Inferior parietal cortex (tissue), 1 donor: ENCODE measurements at regions not wholly inside any gene's neighbourhood (a gene's known extent, or its start where the extent isn't known, plus 50 kb on each side); places are given as distances from the start of the nearest gene placed in this dataset.

Experiments
- DNase-seq: peaks from one replicate; pipeline ENCODE4 v3.0.0-alpha.2; 2016; ENCODE audit errors: extremely low spot score

- DNase-seq: no peak
Measured at GRCh38 chr3:79881431-79881830, 113.6 kb upstream of the ROBO1 start.

GRCh38 chr3:79878708-79879107, 110.9 kb upstream of the ROBO1 start:
- DNase-seq: no peak

GRCh38 chr3:79874646-79875045, 106.8 kb upstream of the ROBO1 start:
- DNase-seq: no peak

GRCh38 chr3:79872483-79872882, 104.7 kb upstream of the ROBO1 start:
- no peak for DNase-seq

GRCh38 chr3:79871656-79872055, 103.9 kb upstream of the ROBO1 start:
- DNase-seq: no peak

- no peak for DNase-seq
Measured at GRCh38 chr3:79870313-79870620, 102.5 kb upstream of the ROBO1 start.

DNA sequence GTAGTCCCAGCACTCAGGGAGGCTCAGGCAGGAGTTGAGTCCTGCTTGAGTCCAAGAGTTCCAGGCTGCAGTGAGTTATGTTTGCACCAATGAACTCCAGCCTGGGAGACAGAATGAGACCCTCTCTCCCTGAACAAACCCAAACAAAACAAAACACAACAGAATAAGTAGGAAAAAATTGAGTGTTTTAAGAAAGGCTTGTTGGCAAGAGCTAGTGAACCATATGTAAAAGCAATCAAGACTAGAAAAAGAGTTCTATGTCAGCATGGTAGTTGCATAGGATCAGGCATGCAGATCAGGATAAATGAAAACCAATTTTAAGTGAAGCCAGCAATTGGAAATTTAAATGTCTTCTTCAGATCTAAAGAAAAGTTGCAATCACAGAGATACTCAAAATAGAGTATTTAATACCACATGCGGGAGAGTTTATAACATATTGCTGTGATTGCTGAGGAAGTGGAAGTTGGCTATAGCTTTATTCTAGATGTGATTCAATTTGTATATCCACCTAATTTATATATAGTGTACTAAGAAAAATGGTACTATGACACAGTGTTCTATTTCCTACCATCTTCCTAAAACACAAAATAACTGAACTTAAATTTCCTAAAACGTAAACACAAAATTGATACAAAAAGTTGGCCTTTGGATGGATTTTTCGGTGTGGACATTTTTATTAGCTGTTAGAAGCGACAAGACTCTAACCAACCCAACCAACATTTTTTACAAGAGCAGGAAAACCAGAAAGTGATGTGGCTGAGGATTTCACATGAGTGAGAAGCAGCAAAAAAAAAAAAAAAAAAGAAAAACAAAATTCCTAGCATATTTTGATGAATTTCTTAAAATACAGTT, 101.9 kb upstream of the ROBO1 start:
- DNase-seq: no peak

GRCh38 chr3:79866162-79866561, 98.4 kb upstream of the ROBO1 start:
- no peak for DNase-seq

DNA sequence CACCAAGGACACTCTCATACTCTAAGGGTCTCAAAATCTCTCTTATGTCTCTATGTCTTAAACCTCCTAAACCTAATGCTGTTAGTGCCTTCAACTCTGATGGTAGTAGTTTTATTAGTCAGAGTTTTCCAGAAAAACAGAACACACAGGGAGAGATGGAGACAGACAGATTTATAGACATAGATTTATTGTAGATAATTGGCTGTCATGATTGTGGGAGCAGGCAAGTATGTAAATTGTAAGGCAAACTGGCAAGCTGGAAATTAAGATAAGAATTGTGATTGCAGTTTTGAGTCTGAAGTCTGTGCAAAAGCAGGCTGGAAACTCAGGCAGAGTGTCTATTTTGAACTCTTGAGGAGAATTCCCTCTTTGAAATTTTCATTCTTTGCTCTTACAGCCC, 96.3 kb upstream of the ROBO1 start:
- no peak for DNase-seq

GRCh38 chr3:79848876-79849275, 81.1 kb upstream of the ROBO1 start:
- no peak for DNase-seq

GRCh38 chr3:79847928-79848327, 80.1 kb upstream of the ROBO1 start:
- DNase-seq: no peak

GRCh38 chr3:79846148-79846933, 78.5 kb upstream of the ROBO1 start:
- no peak for DNase-seq

- no peak for DNase-seq
Measured at GRCh38 chr3:79845546-79845945, 77.7 kb upstream of the ROBO1 start.

DNA sequence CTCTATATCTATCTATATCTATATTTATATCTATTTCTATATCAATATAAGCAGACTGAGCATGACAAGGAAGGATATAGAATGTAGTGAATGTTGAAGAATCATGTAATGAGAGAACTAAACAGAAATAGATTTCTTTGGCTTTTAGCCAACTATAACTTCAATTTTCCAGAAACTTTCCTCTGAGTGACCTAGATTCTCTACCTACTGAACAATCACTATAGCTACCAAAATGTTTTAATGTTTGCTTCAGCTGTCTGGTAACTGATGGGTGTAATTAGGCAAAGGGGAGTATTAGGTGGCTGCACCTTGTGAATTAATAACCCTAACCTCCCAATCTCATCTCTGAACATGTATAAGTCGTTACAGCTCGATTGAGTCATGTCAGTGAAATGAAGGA, 76.4 kb upstream of the ROBO1 start:
- DNase-seq: no peak

- DNase-seq: no peak
Measured at GRCh38 chr3:79843180-79843579, 75.4 kb upstream of the ROBO1 start.

DNA sequence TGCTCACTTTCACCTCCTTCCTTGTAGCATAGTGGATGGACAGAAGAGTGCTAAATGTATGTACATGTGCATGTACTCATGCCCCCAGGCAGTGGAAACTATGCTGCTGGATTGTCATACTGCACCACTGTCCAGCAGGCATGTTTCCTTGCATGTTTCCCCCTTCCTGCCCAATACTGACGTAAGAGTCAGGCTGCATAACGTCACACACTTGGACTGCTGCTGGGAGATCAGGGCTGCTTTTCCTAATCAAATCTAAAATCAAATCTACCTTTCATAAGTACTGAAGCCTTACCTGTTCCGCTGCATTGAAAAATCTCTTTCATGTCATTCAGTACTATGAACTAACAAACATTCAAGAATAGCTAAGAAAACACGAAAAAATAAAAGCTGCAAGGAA, 67.9 kb upstream of the ROBO1 start:
- DNase-seq: no peak

GRCh38 chr3:79824166-79824565, 56.4 kb upstream of the ROBO1 start:
- no peak for DNase-seq

DNA sequence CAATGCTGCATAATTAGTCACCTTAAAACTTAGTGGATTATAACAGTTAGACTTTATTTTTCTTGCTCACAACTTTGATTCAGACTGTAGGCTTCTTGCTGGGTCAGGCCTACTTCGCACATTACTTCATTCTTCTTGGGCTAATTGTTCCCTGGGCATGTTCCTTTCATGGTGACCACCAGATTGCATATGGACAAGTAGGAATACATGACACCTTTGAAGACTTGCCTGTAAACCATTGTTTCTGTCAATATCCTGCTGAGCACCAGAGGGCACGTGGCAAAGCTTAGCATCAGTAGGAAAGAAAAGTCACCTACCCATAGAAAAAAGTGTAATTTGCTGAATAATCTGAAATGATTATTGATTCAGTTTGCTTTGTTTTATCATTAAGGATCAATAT, 54.3 kb upstream of the ROBO1 start:
- no peak for DNase-seq

- DNase-seq: no peak
Measured at GRCh38 chr3:79820089-79820488, 52.3 kb upstream of the ROBO1 start.

DNA sequence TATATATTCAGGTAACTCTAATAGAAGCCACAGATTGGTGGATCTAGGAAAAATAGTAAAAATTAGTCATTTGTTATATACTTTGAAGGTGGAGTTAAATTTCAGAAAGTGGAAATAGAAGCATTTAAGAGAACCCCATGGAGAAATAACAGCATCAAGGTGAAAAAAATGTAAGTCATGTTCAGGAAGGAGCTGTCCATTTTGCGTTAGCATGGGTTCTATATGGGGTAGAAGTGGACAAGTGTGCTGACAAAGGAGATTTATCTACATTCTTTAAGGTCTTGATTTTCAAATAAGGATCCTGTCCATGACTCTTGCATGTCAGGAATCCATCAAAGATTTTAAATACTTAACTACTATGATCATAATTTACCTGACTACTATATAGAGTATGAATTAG, 50.2 kb upstream of the ROBO1 start:
- DNase-seq: no peak
